Stomach (tissue), 8 donors: ENCODE measurements at regions not wholly inside any gene's neighbourhood (a gene's known extent, or its start where the extent isn't known, plus 50 kb on each side); places are given as distances from the start of the nearest gene placed in this dataset.

ENCODE experiments used
- DNase-seq, 2 donors: peaks; one replicate each; pipeline versions ENCODE4 v3.0.0 to v3.0.0-alpha.2; 2013 to 2019
- H3K27ac ChIP-seq, 5 donors: fragments of 200-600 bp in 4 of 5; sonication (generic) in 4 of 5; one replicate each; pipeline ENCODE4 v1.5.1; 2013 to 2019; ENCODE audit warnings: mild to moderate bottlenecking in 1 of 5, moderate library complexity in 1 of 5
- H3K27me3 ChIP-seq, 3 donors: fragments of 200-600 bp; sonication (generic); one replicate each; pipeline ENCODE4 v1.5.1; 2017 to 2019; ENCODE audit warnings: mixed run types in 1 of 3
- H3K36me3 ChIP-seq, 4 donors: fragments of 200-600 bp; sonication (generic); 1 replicate in 3 of 4; 2 replicates in 1 of 4; pipeline ENCODE4 v1.5.1; 2016 to 2019
- H3K4me1 ChIP-seq, 4 donors: fragments of 200-600 bp; sonication (generic); one replicate each; pipeline ENCODE4 v1.5.1; 2016 to 2019
- H3K4me3 ChIP-seq, 4 donors: fragments of 200-600 bp; sonication (generic) in 3 of 4; one replicate each; pipeline ENCODE4 v1.5.1; 2016 to 2019; ENCODE audit warnings: mild to moderate bottlenecking in 1 of 4
- H3K9me3 ChIP-seq, 4 donors: fragments of 200-600 bp; sonication (generic); one replicate each; pipeline ENCODE4 v1.5.1; 2016 to 2019
- CTCF ChIP-seq, 7 experiments: fragments of 450-650 bp in 4 of 7; fragments of 200-600 bp in 3 of 7; sonication (generic) in 3 of 7; IDR thresholded peaks; one replicate each; pipeline ENCODE4 v1.5.1; 2016 to 2019; ENCODE audit warnings: antibody characterized with exemption in 7 of 7, control low read depth in 2 of 7, mild to moderate bottlenecking in 1 of 7
- EP300 ChIP-seq: sonication (generic); formaldehyde crosslinking; IDR thresholded peaks from one replicate; pipeline ENCODE4 v1.6.1; 2017; ENCODE audit warnings: antibody characterized with exemption
- POLR2A ChIP-seq, 4 donors: fragments of 450-650 bp; IDR thresholded peaks; one replicate each; pipeline ENCODE4 v1.6.1; 2016; ENCODE audit warnings: antibody characterized with exemption in 4 of 4, control low read depth in 2 of 4, mild to moderate bottlenecking in 1 of 4, moderate library complexity in 1 of 4
- POLR2AphosphoS5 ChIP-seq, 3 donors: sonication (generic); formaldehyde crosslinking; IDR thresholded peaks; one replicate each; pipeline ENCODE4 v1.6.1; 2016; ENCODE audit warnings: antibody characterized with exemption in 3 of 3
- WGBS, 5 donors: extraction: QIAGEN DNeasy Blood & Tissue Kit in 3 of 5; methylation state at CpG; one replicate each; pipeline versions ENCODE4 v1.1.5 to v1.1.7; 2013 to 2018; 5-methylcytosine and 5-hydroxymethylcytosine counted together
- intact Hi-C: fragments of 100-400 bp; cut with DNase I; formaldehyde crosslinking; loops from one replicate; pipeline ENCODE4 v1.15.1; 2023; ENCODE audit warnings: low total_unique reads
- donor health status: healthy with polysubstance abuse.
- donor health status: Bipolar disorder and iron deficiency.
- donor health status: healthy.

GRCh38 chr5:174323878-174324281 lies 278.4 kb downstream of the NSG2 start:
- H3K27ac ChIP-seq: no peak overlapping the region
- peak in 1 of 2 donors; percentile 51 for DNase-seq
- peaks cover 0 to 68% (median 28%) of the 10 kb centered on the region in 3 donors for H3K27me3 ChIP-seq
- intact Hi-C loops: no loop called here
- no peak overlapping the region for H3K4me3 ChIP-seq
- 6 to 12% (median 8%) methylated on average over 4 of the region's 4 CpGs for WGBS, 5 donors
- no peak for TF ChIP-seq POLR2AphosphoS5 (IDR thresholded peaks at IDR 0.05)
- no peak for TF ChIP-seq CTCF (IDR thresholded peaks at IDR 0.05)
- no peak for TF ChIP-seq POLR2A (IDR thresholded peaks at IDR 0.05)
- TF ChIP-seq EP300: no peak
- H3K9me3 ChIP-seq: no peaks in the 10 kb centered on the region
- H3K4me1 ChIP-seq: no peaks in the 10 kb centered on the region
- H3K36me3 ChIP-seq: no peaks in the 10 kb centered on the region

GRCh38 chr5:174324680-174325079 lies 279.2 kb downstream of the NSG2 start:
- Histone ChIP-seq H3K4me1 (no peaks in the 10 kb centered on the region), H3K36me3 (no peaks in the 10 kb centered on the region), H3K9me3 (no peaks in the 10 kb centered on the region), H3K27me3 (peaks cover 0 to 76% (median 28%) of the 10 kb centered on the region in 3 donors), H3K4me3 (no peak overlapping the region), H3K27ac (no peak overlapping the region)
- intact Hi-C loops: no loop called here
- no peak for TF ChIP-seq EP300
- TF ChIP-seq POLR2A (IDR thresholded peaks at IDR 0.05): no peak
- no peak for TF ChIP-seq POLR2AphosphoS5 (IDR thresholded peaks at IDR 0.05)
- TF ChIP-seq CTCF (IDR thresholded peaks at IDR 0.05): no peak
- no peak for DNase-seq
- 46 to 62% (median 50%) methylated on average over 3 of the region's 3 CpGs for WGBS, 5 donors

- 65 to 71% (median 69%) methylated on average over 7 of the region's 7 CpGs for WGBS, 5 donors
- intact Hi-C loops: no loop called here
- H3K9me3 ChIP-seq: no peaks in the 10 kb centered on the region
These were observed 279.9 kb downstream of the NSG2 start for GRCh38 chr5:174325431-174325830.

GRCh38 chr5:174325961-174326360 lies 280.5 kb downstream of the NSG2 start:
- intact Hi-C loops: no loop called here
- no peaks in the 10 kb centered on the region for H3K9me3 ChIP-seq
- H3K4me1 ChIP-seq: no peaks in the 10 kb centered on the region
- H3K4me3 ChIP-seq: no peak overlapping the region
- no peak overlapping the region for H3K27ac ChIP-seq
- no peak for DNase-seq
- TF ChIP-seq EP300 (no peak), POLR2A (IDR thresholded peaks at IDR 0.05) (no peak), POLR2AphosphoS5 (IDR thresholded peaks at IDR 0.05) (no peak), CTCF (IDR thresholded peaks at IDR 0.05) (no peak)
- H3K36me3 ChIP-seq: no peaks in the 10 kb centered on the region
- WGBS, 5 donors: 37 to 44% (median 39%) methylated on average over 5 to 6 of the region's 6 CpGs
- H3K27me3 ChIP-seq: peaks cover 0 to 79% (median 22%) of the 10 kb centered on the region in 3 donors

More at GRCh38 chr5:174325431-174325830, 279.9 kb downstream of the NSG2 start:
- no peak for DNase-seq
- H3K27me3 ChIP-seq: peaks cover 0 to 77% (median 23%) of the 10 kb centered on the region in 3 donors
- TF ChIP-seq POLR2AphosphoS5 (IDR thresholded peaks at IDR 0.05) (no peak), CTCF (IDR thresholded peaks at IDR 0.05) (no peak), POLR2A (IDR thresholded peaks at IDR 0.05) (no peak)
- no peak overlapping the region for H3K27ac ChIP-seq
- no peak overlapping the region for H3K4me3 ChIP-seq
- H3K4me1 ChIP-seq: no peaks in the 10 kb centered on the region
- no peaks in the 10 kb centered on the region for H3K36me3 ChIP-seq
